EL (cell line): ENCODE measurements at regions not wholly inside any gene's neighbourhood (a gene's known extent, or its start where the extent isn't known, plus 50 kb on each side); places are given as distances from the start of the nearest gene placed in this dataset.

ENCODE experiments used
- DNase-seq: peaks from one replicate; pipeline ENCODE4 v3.0.0-alpha.2; 2016

- DNase-seq = no peak
Observed at GRCh38 chr11:26062660-26063059, 269.3 kb upstream of the ANO3 start.

- DNase-seq = no peak
Observed at GRCh38 chr11:26063915-26064314, 268.0 kb upstream of the ANO3 start.

DNA sequence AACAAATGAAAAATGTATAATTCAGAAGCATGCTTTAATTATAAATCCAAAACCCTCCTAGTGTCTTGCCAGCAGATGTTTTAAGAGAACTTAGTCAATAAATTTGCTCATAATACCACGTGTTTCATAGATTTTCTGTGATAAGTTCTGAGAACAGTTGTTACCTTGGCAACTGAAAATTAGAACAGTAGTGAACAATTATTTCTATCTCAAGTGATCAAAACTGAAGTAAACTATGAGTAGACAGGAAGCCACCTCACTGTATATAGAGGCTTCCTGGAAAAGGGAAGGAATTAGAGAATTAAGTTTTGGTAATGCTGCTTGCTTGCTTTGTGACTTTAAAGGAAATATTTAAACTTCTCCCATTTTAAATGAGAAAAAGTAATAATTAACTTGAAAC is 266.0 kb upstream of the ANO3 start:
- no peak for DNase-seq

DNA sequence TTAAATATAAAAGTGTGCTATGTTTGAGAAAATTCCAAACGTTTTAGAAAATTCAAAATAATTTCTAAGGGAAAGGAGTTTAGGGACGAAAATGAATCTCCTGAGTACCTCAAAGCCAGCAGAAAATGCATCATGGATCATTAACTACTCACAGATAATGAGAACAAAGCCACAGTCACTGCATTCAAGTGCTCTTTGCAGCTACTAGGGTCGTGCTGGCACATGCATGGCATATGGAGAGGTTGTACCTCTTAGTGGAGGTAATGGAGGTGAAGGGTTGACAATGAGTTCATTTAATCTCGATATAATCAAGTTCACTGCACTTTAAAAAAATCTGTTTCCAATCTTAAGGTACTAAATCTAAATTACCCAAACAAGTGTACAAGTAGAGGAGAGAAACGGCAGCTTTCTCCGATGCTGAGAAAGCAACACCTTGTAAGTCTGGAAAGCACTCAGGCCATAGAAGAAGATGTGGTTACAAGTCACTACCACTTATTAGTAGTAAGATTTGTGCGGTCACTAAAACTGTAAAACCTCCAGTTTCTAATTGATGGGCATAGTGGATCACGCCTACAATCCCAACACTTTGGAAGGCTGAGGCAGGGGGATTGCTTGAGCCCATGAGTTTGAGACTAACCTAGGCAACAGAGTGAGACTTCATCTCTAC is 261.1 kb upstream of the ANO3 start:
- no peak for DNase-seq

DNA sequence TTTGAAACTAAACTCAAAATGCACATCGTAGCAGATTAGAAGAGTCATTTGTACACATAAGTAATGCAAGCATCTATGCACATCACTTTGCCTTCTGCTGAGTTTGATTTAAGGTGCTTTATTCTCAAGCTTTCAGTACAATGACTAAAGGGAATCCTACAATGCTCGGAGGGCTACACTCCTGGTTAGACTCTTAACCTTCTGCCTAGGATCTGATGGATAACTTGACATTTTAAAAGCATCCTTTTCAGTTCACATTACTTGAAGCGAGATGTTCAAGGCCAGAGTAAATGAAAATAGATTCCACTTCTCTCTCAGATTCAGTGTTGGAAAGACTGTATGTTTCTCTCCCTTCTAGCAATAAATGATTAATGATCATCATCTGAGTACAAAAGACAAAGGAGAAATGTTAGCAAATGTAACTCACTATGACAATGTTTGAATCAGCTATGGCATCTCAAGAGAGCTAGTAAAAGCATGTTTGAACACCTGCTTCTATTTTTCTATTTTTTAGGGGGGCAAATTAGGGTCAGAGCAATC is 259.2 kb upstream of the ANO3 start:
- DNase-seq = no peak

DNA sequence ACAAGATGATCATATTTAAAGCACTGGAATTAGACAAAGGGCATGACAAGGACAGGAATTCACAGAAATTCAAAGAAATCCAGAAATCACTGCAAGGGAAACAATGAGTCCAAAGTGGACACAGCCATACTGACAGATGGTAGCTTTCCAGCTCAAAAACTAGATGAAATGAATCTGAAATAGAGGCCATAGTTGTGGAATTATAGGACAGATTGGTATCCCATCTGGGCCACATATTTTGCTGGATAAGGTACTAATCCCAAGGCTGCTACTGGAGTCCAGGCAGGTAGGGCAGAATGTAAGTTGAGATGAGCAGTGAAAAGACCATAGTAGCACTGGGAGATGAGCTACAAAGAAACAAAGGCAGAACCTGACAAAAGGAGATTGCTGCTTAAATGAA is 258.3 kb upstream of the ANO3 start:
- DNase-seq = no peak

- DNase-seq = no peak
Observed at GRCh38 chr11:26076233-26076990, 255.5 kb upstream of the ANO3 start.

DNA sequence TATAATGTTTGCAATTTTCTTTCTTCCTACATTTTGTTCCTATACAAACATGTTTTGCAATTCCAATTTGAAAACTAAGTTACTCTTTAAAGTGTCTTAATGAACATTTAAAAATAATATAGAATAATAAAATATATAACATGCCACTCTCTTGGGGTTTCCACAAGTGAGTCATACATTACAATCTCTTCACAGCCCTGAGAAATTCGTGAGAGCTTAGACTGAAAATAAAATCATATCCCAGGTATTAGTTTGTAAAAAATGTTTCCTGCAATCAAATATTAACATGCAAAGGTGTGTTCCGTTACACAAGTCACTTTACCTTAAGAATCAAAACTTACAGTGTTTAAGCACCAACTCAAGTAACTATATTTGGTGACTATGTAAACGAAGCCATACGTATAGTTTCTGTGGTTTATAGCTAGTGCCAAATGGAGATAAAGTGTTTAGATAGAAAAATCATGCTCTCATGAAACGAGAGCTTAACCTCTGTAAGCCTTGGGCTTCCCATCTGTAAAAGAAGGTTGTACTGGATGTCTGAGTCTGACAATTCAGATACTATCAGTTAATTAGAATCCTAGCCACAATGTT is 253.6 kb upstream of the ANO3 start:
- no peak for DNase-seq

GRCh38 chr11:26084313-26084712 is 247.6 kb upstream of the ANO3 start:
- DNase-seq = no peak

DNA sequence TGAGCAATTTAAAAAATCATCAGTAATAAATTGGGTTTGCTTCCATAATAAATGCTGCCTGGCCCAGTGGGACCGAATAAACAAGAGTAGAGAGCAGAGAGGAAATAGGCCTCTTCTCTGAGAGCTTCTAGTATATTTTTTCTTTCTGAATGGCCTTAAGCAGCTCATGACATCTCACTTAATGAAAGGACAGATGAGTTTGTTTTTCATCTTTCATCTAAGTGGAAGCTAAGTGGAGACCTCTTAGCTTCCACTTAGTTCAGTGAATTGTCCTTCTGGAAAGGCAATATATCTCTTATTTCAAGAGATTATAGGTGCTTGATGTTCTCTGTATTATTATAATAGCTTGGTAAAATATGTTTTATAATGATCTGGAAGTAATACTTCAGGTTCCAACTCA is 245.9 kb upstream of the ANO3 start:
- DNase-seq = no peak

DNA sequence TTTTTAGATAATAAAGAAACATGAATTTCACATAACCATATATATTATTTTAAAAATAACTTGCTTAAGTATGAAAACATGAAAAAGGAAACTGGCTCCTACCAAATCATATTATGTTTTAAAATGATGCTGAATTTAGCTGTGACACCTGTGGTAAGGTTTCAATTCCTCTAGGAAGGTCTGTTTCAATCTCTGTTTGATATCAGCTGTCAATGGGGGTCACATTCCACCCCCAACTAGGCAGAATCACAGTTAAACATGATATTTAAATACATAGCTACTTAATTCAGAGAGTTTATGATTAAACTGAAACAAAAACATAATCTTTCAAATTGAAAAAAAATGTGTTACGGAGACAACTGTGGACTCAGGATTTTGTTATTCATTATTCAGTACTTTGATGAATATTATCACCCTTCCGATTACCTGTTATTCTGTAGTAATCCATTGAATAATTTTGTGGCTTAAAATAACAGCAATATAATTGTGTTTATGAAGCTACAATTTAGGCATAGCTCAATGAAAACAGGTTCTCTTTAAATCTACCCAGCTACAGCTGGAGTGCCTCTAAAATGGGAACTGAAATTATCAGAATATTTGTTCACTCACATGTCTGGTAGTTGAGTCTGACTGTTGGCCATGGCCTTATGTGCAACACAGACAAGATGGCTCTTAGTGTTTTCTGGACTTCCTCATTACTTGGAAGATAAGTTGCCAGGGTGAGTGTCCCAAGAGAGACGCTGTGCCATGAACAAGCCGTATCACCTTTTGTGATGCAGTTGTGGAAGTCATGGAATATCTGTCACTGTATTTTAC is 244.6 kb upstream of the ANO3 start:
- DNase-seq = no peak

DNA sequence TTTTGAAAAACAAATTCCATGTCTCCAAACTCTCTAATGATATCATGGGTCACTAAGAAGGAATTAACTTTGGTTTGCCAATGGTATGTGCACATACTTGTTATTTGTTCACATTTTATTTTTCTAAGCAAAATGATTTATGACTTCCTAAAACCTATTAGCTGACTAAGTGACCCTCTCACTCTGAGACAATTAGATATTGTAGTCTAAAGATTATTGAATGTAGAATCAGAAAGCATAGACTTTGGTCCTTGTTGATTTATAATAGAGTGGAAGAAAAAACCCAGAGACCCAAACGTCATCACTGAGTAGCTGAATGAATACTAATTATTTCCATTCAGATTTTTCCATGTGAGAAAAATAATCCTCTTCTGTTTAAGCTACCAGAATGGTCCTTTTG is 243.5 kb upstream of the ANO3 start:
- DNase-seq = peak; percentile 11

DNA sequence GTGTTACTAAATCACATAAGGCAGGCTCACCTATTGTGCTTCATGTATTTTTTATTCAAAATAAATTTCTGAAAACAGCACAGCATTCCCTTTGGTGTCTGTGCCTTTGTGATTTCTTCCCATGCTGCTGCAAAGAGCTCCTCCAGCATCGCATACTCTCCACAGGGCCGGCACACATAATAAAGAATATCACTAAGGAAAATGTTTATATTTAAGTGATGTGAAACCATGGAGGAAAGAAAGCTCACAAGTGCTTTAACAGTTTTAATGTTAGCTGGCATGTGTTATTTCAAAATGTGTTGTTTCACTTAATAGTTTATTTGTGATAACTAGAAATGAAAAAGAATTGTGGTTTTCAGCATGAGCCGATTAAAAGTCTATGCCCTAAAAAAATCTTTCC is 241.3 kb upstream of the ANO3 start:
- no peak for DNase-seq

DNA sequence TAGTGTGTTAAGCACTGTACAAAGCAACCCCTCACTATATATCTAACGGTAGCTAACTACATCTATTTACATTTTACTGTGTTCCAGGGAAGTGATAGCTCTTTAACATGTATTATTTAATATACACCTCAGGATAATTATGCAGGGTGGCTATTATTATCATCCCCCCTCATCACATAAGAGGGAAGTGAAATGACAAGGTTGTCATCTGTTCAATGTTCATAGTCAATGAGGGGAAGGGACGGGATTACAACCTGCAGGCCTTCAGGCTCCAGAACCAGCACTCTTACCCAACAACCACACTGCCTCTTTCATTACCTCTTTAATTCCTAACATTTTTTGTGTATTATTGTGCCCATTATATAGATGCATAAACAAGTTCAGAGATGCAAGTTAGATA is 238.7 kb upstream of the ANO3 start:
- DNase-seq = no peak

GRCh38 chr11:26095340-26095739 is 236.6 kb upstream of the ANO3 start:
- DNase-seq = no peak

GRCh38 chr11:26096451-26096850 is 235.5 kb upstream of the ANO3 start:
- no peak for DNase-seq

- no peak for DNase-seq
Observed at GRCh38 chr11:26102325-26102724, 229.6 kb upstream of the ANO3 start.

DNA sequence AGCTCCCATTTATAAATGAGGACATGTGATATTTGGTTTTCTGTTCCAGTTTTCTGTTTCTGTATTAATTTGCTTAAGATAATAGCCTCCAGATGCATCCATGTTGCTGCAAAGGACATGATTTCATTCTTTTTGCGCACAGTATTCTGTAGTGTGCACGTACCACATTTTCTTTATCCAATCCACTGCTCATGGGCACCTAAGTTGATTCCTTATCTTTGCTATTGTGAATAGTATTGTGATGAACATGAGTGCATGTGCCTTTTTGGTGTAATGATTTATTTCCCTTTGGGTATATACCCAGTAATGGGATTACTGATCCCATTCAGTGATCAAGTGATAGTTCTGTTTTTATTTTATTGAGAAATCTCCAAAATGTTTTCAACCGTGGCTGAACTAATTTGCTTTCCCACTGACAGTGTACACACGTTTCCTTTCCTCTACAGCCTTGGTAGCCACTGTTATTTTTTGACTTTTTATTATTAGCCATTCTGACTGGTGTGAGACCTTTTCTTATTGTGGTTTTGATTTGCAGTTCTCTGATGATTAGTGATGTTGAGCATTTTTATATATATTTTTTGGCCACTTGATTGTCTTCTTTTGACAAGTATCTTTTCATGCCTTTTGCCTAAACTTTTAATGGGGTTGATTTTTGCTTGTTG is 226.0 kb upstream of the ANO3 start:
- no peak for DNase-seq

GRCh38 chr11:26106726-26107125 is 225.2 kb upstream of the ANO3 start:
- no peak for DNase-seq

GRCh38 chr11:26109658-26110368 is 222.1 kb upstream of the ANO3 start:
- DNase-seq = no peak

DNA sequence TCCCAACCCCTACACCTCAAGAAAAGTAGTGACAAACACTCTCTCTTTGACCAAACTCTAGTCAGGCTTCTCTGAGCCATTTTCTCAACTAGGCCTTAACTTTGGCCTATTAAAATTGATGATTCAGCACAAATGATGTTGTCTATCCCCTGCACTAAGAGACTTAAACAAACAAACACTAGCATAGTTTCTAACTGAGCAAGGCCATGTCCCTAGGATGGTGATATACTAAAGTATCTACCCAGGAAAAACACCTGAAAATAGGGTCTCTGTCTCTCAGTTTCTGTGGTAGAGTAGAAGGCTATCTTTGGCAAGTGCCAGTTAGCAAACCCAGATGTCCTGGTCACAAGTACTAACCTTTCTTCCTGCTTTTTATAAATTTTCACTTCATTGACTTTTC is 219.7 kb upstream of the ANO3 start:
- no peak for DNase-seq

DNA sequence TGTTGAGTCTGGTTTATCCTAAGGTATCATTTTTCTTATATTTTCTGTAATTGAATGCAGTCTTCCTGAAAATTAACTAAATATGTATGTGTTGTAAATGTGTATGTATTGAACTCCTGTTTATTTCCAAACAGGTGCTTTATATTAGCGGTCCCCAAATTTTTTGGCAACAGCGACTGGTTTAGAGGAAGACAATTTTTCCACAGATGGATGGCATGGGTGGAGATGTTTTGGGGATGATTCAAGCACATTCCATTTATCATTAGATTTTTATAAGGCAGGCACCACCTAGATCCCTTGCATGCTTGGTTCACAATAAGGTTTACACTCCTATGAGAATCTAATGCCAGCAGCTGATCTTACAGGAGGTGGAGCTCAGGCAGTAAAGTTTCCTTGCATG is 210.5 kb upstream of the ANO3 start:
- DNase-seq = no peak
